ENCODE measurements at regions not wholly inside any gene's neighbourhood (a gene's known extent, or its start where the extent isn't known, plus 50 kb on each side); places are given as distances from the start of the nearest gene placed in this dataset.

- TF ChIP-seq CTCF (IDR thresholded peaks at IDR 0.05; ENCODE audit: low read depth, low read length, missing input control) (no peak), RAD21 (IDR thresholded peaks at IDR 0.05) (no peak), SP1 (IDR thresholded peaks at IDR 0.05) (no peak)
These were observed 145.8 kb downstream of the ACTL7B start (continued) for GRCh38 chr9:108709997-108710396.

- Histone ChIP-seq H3K27me3 (ENCODE audit: control insufficient read depth in 4 of 4, insufficient read depth in 4 of 4, low read length in 3 of 4) (no peaks in the 10 kb centered on the region), H3K27ac (ENCODE audit: low read depth in 1 of 2, low read length in 2 of 2) (no peak overlapping the region), H3K36me3 (ENCODE audit: control insufficient read depth in 4 of 4, insufficient read depth in 3 of 4, low read depth in 1 of 4, low read length in 3 of 4) (no peaks in the 10 kb centered on the region), H3K4me3 (ENCODE audit: low read depth in 1 of 3, low read length in 3 of 3) (no peak overlapping the region), H3K4me1 (ENCODE audit: control insufficient read depth in 4 of 4, insufficient read depth in 4 of 4, low read length in 3 of 4) (no peaks in the 10 kb centered on the region), H3K9ac (ENCODE audit: low read depth in 1 of 2, low read length in 2 of 2) (no peak overlapping the region), H3K9me3 (ENCODE audit: control insufficient read depth in 4 of 4, low read length in 3 of 4) (no peaks in the 10 kb centered on the region)
- TF ChIP-seq NR2F2 (IDR thresholded peaks at IDR 0.05): no peak
- no peak for DNase-seq (ENCODE audit: low spot score)
These were observed 146.7 kb downstream of the ACTL7B start for GRCh38 chr9:108709126-108709525.

GRCh38 chr9:108708448-108708847 is 147.3 kb downstream of the ACTL7B start:
- no peaks in the 10 kb centered on the region for H3K9me3 ChIP-seq (ENCODE audit: control insufficient read depth in 4 of 4, low read length in 3 of 4)
- no peak overlapping the region for H3K4me3 ChIP-seq (ENCODE audit: low read depth in 1 of 3, low read length in 3 of 3)
- H3K36me3 ChIP-seq (ENCODE audit: control insufficient read depth in 4 of 4, insufficient read depth in 3 of 4, low read depth in 1 of 4, low read length in 3 of 4): no peaks in the 10 kb centered on the region
- DNase-seq (ENCODE audit: low spot score): no peak
- H3K9ac ChIP-seq (ENCODE audit: low read depth in 1 of 2, low read length in 2 of 2): no peak overlapping the region
- no peaks in the 10 kb centered on the region for H3K27me3 ChIP-seq (ENCODE audit: control insufficient read depth in 4 of 4, insufficient read depth in 4 of 4, low read length in 3 of 4)
- H3K27ac ChIP-seq (ENCODE audit: low read depth in 1 of 2, low read length in 2 of 2): no peak overlapping the region
- 81% methylated on average over 9 of the region's 9 CpGs for WGBS
- no peak for TF ChIP-seq CTCF (IDR thresholded peaks at IDR 0.05; ENCODE audit: low read depth, low read length, missing input control)
- TF ChIP-seq NR2F2 (IDR thresholded peaks at IDR 0.05): no peak
- no peak for TF ChIP-seq YY1 (IDR thresholded peaks at IDR 0.05)
- TF ChIP-seq ZBTB33 (IDR thresholded peaks at IDR 0.05): no peak
- TF ChIP-seq SP1 (IDR thresholded peaks at IDR 0.05): no peak
- TF ChIP-seq FOXA1 (IDR thresholded peaks at IDR 0.05): no peak
- TF ChIP-seq RAD21 (IDR thresholded peaks at IDR 0.05): no peak
- H3K4me1 ChIP-seq (ENCODE audit: control insufficient read depth in 4 of 4, insufficient read depth in 4 of 4, low read length in 3 of 4): no peaks in the 10 kb centered on the region

- H3K9ac ChIP-seq (ENCODE audit: low read depth in 1 of 2, low read length in 2 of 2): no peak overlapping the region
- no peaks in the 10 kb centered on the region for H3K4me1 ChIP-seq (ENCODE audit: control insufficient read depth in 4 of 4, insufficient read depth in 4 of 4, low read length in 3 of 4)
- no peaks in the 10 kb centered on the region for H3K27me3 ChIP-seq (ENCODE audit: control insufficient read depth in 4 of 4, insufficient read depth in 4 of 4, low read length in 3 of 4)
- no peaks in the 10 kb centered on the region for H3K9me3 ChIP-seq (ENCODE audit: control insufficient read depth in 4 of 4, low read length in 3 of 4)
- DNase-seq (ENCODE audit: low spot score): no peak
- H3K27ac ChIP-seq (ENCODE audit: low read depth in 1 of 2, low read length in 2 of 2): no peak overlapping the region
- no peaks in the 10 kb centered on the region for H3K36me3 ChIP-seq (ENCODE audit: control insufficient read depth in 4 of 4, insufficient read depth in 3 of 4, low read depth in 1 of 4, low read length in 3 of 4)
- 70% methylated on average over 3 of the region's 3 CpGs for WGBS
- no peak overlapping the region for H3K4me3 ChIP-seq (ENCODE audit: low read depth in 1 of 3, low read length in 3 of 3)
- TF ChIP-seq REST (IDR thresholded peaks at IDR 0.05) (no peak), HNF4G (IDR thresholded peaks at IDR 0.05) (no peak), FOXA2 (IDR thresholded peaks at IDR 0.05) (no peak), EGR1 (IDR thresholded peaks at IDR 0.05; ENCODE audit: low read depth in 2 of 2) (no peak), TAF1 (conservative IDR thresholded peaks at IDR 0.05) (no peak), FOXA1 (IDR thresholded peaks at IDR 0.05) (no peak), JUND (IDR thresholded peaks at IDR 0.05) (no peak), YY1 (IDR thresholded peaks at IDR 0.05) (no peak), CTCF (IDR thresholded peaks at IDR 0.05; ENCODE audit: low read depth, low read length, missing input control) (no peak), ATF3 (IDR thresholded peaks at IDR 0.05) (no peak)
These were observed 148.7 kb downstream of the ACTL7B start for GRCh38 chr9:108707120-108707519.
